HG02943 (cell line): ENCODE measurements at regions not wholly inside any gene's neighbourhood (a gene's known extent, or its start where the extent isn't known, plus 50 kb on each side); places are given as distances from the start of the nearest gene placed in this dataset.
"Not testable (repeated sequence)": the region's sequence is repeated elsewhere in the genome, so short reads cannot be mapped to it uniquely, and the experiment has no call there.

Source experiments
- ATAC-seq: cut with Tn5 transposase; IDR thresholded peaks from one replicate; pipeline ENCODE4 v1.9.1; 2021; ENCODE audit warnings: mild to moderate bottlenecking, low read depth, moderate library complexity; ENCODE audit not compliant: unreplicated experiment

- not testable (repeated sequence) for ATAC-seq
These were observed 68.5 kb upstream of the METTL9 start for GRCh38 chr16:21530729-21531383.

- not testable (repeated sequence) for ATAC-seq
These were observed 66.4 kb upstream of the METTL9 start for GRCh38 chr16:21532996-21533395.

- ATAC-seq: not testable (repeated sequence)
These were observed 65.9 kb upstream of the METTL9 start for GRCh38 chr16:21533474-21533873.

GRCh38 chr16:21534561-21534960, 64.8 kb upstream of the METTL9 start:
- ATAC-seq: not testable (repeated sequence)

- not testable (repeated sequence) for ATAC-seq
These were observed 64.2 kb upstream of the METTL9 start for GRCh38 chr16:21535201-21535600.

GRCh38 chr16:21536740-21537139, 62.6 kb upstream of the METTL9 start:
- ATAC-seq: not testable (repeated sequence)

GRCh38 chr16:21537598-21537997, 61.8 kb upstream of the METTL9 start:
- ATAC-seq: not testable (repeated sequence)

- ATAC-seq: not testable (repeated sequence)
These were observed 60.2 kb upstream of the METTL9 start for GRCh38 chr16:21539107-21539618.

- not testable (repeated sequence) for ATAC-seq
These were observed 58.5 kb upstream of the METTL9 start for GRCh38 chr16:21540770-21541433.

- not testable (repeated sequence) for ATAC-seq
These were observed 57.7 kb upstream of the METTL9 start for GRCh38 chr16:21541611-21542051.

- not testable (repeated sequence) for ATAC-seq
These were observed 57.3 kb upstream of the METTL9 start for GRCh38 chr16:21542075-21542474.

- not testable (repeated sequence) for ATAC-seq
These were observed 56.8 kb upstream of the METTL9 start for GRCh38 chr16:21542491-21543124.

GRCh38 chr16:21543151-21543836, 56.1 kb upstream of the METTL9 start:
- ATAC-seq: not testable (repeated sequence)

- not testable (repeated sequence) for ATAC-seq
These were observed 53.6 kb upstream of the METTL9 start for GRCh38 chr16:21545664-21546326.

GRCh38 chr16:21549396-21549795, 50.0 kb upstream of the METTL9 start:
- ATAC-seq: not testable (repeated sequence)
